Ovary (tissue), 3 donors: ENCODE measurements at regions not wholly inside any gene's neighbourhood (a gene's known extent, or its start where the extent isn't known, plus 50 kb on each side); places are given as distances from the start of the nearest gene placed in this dataset.

ENCODE experiments used
- CTCF ChIP-seq, 3 donors: fragments of 450-650 bp in 2 of 3; fragments of 200-600 bp in 1 of 3; IDR thresholded peaks; one replicate each; pipeline versions ENCODE4 v1.5.1 to v1.8.0; 2016 to 2022; ENCODE audit warnings: antibody characterized with exemption in 3 of 3, mild to moderate bottlenecking in 1 of 3
- EP300 ChIP-seq: sonication (generic); formaldehyde crosslinking; IDR thresholded peaks from one replicate; pipeline ENCODE4 v1.6.1; 2017; ENCODE audit warnings: antibody characterized with exemption
- POLR2A ChIP-seq: fragments of 450-650 bp; IDR thresholded peaks from one replicate; pipeline ENCODE4 v1.6.1; 2017; ENCODE audit warnings: antibody characterized with exemption, mild to moderate bottlenecking, moderate library complexity
- donor health status: DM: no; HTN: no; CAD: no.

- no peak for TF ChIP-seq POLR2A
- no peak for TF ChIP-seq CTCF (IDR thresholded peaks at IDR 0.05)
- no peak for TF ChIP-seq EP300
These were observed 442.9 kb downstream of the ARL4A start for GRCh38 chr7:13130321-13130720.
